OCI-LY7 (cell line): ENCODE measurements at regions not wholly inside any gene's neighbourhood (a gene's known extent, or its start where the extent isn't known, plus 50 kb on each side); places are given as distances from the start of the nearest gene placed in this dataset.

Source experiments
- BruUV-seq: library from RNA; stranded (reverse); fragments of 400-500 nt; replicated peaks from 2 replicates; lab custom pipeline; 2021; lab: Mats Ljungman, UMichigan
- CTCF ChIA-PET: fragments of 300-600 bp; sonication (Branson Sonifier 250); formaldehyde crosslinking; loops from one replicate; lab custom pipeline; 2022; ENCODE audit warnings: antibody characterized with exemption; ENCODE audit not compliant: unreplicated experiment; lab: Charles Lee
- POLR2A ChIA-PET: fragments of 300-600 bp; sonication (Branson Sonifier 250); formaldehyde crosslinking; loops from one replicate; lab custom pipeline; 2022; ENCODE audit warnings: antibody characterized with exemption; lab: Charles Lee
- DNase-seq: peaks from one replicate; pipeline ENCODE4 v3.0.0-alpha.2; 2015; ENCODE audit warnings: low spot score
- H2AFZ ChIP-seq: fragments of 200-600 bp; sonication (generic), shearing (Covaris generic); 2 replicates; pipeline ENCODE4 v1.6.1; 2014; ENCODE audit warnings: mild to moderate bottlenecking, antibody characterized with exemption, low read length, moderate library complexity
- H3K27ac ChIP-seq: fragments of 200-600 bp; sonication (generic); 2 replicates; pipeline ENCODE4 v1.5.1; 2014; ENCODE audit warnings: mixed run types, low read depth, mild to moderate bottlenecking, moderate library complexity, low read length, inconsistent platforms; ENCODE audit not compliant: poor library complexity, severe bottlenecking
- H3K36me3 ChIP-seq: fragments of 200-600 bp; sonication (generic); 2 replicates; pipeline ENCODE4 v1.6.1; 2014; ENCODE audit warnings: mild to moderate bottlenecking, antibody characterized with exemption, low read length, moderate library complexity, mixed read lengths; ENCODE audit not compliant: insufficient read depth
- H3K4me1 ChIP-seq: fragments of 200-600 bp; sonication (generic); 2 replicates; pipeline ENCODE4 v1.5.1; 2014; ENCODE audit warnings: mild to moderate bottlenecking, low read length; ENCODE audit not compliant: insufficient read depth, poor library complexity, severe bottlenecking
- H3K4me2 ChIP-seq: fragments of 200-600 bp; sonication (generic); 2 replicates; pipeline ENCODE4 v1.6.1; 2014; ENCODE audit warnings: mild to moderate bottlenecking, low read length
- H3K4me3 ChIP-seq: fragments of 200-600 bp; sonication (generic); 2 replicates; pipeline ENCODE4 v1.5.1; 2014; ENCODE audit warnings: mild to moderate bottlenecking, low read depth, low read length; ENCODE audit not compliant: poor library complexity, severe bottlenecking
- H3K79me2 ChIP-seq: fragments of 200-600 bp; sonication (generic); 2 replicates; pipeline ENCODE4 v1.6.1; 2016; ENCODE audit warnings: low read depth, mild to moderate bottlenecking, low read length, moderate library complexity, mixed read lengths; ENCODE audit not compliant: insufficient read depth
- H3K9me2 ChIP-seq: fragments of 200-600 bp; sonication (generic); 2 replicates; pipeline ENCODE4 v1.6.1; 2016; ENCODE audit warnings: mild to moderate bottlenecking, low read length, mixed read lengths; ENCODE audit not compliant: insufficient read depth
- H3K9me3 ChIP-seq: fragments of 200-600 bp; sonication (generic); 2 replicates; pipeline ENCODE4 v1.6.1; 2014; ENCODE audit warnings: mild to moderate bottlenecking, mixed run types, low read length, mixed read lengths
- H4K20me1 ChIP-seq: fragments of 200-600 bp; sonication (generic); 2 replicates; pipeline ENCODE4 v1.6.1; 2014; ENCODE audit warnings: mild to moderate bottlenecking, antibody characterized with exemption, low read length, moderate library complexity, mixed read lengths; ENCODE audit not compliant: insufficient read depth
- CTCF ChIP-seq: fragments of 200-600 bp; sonication (generic); conservative IDR thresholded peaks from 2 replicates; pipeline ENCODE4 v1.5.1; 2014; ENCODE audit warnings: mild to moderate bottlenecking, antibody characterized with exemption, low read length, moderate library complexity, mixed read lengths
- EZH2phosphoT487 ChIP-seq: fragments of 200-600 bp; sonication (generic); IDR thresholded peaks from 2 replicates; pipeline ENCODE4 v1.6.1; 2018; ENCODE audit warnings: low read depth, borderline replicate concordance, mild to moderate bottlenecking, mixed run types, antibody characterized with exemption, low read length, moderate library complexity, mixed read lengths
- intact Hi-C: fragments of 100-400 bp; cut with micrococcal nuclease; formaldehyde crosslinking; loops from one replicate; pipeline ENCODE4 v1.10.0; 2022; ENCODE audit not compliant: unreplicated experiment

GRCh38 chr7:35480806-35481205 lies 214.1 kb downstream of the HERPUD2 start:
- POLR2A ChIA-PET, result no interaction called here
- intact Hi-C loops, result no loop called here
- no TSS peak for BruUV-seq

GRCh38 chr7:35477609-35478008 lies 217.3 kb downstream of the HERPUD2 start:
- ChIA-PET CTCF (no interaction called here), POLR2A (interaction anchor here (1.2 kb wide), 1 partner anchor 10 kb away, joined by 3 read pairs; no protein-coding TSS in a partner anchor)
- no peak overlapping the region for H2AFZ ChIP-seq
- H3K36me3 ChIP-seq, result no peaks in the 10 kb centered on the region
- no peak overlapping the region for H3K4me3 ChIP-seq
- H3K9me3 ChIP-seq, result peaks cover 8% of the 10 kb centered on the region; the same call in 1 of the 2 replicates
- no peaks in the 10 kb centered on the region for H4K20me1 ChIP-seq
- no peaks in the 10 kb centered on the region for H3K9me2 ChIP-seq
- intact Hi-C loops, result no loop called here
- no peak overlapping the region for H3K4me2 ChIP-seq
- TF ChIP-seq CTCF (no peak), EZH2phosphoT487 (no peak)
- H3K27ac ChIP-seq, result no peak overlapping the region
- H3K4me1 ChIP-seq, result no peaks in the 10 kb centered on the region
- BruUV-seq, result no TSS peak
- DNase-seq, result no peak
- no peaks in the 10 kb centered on the region for H3K79me2 ChIP-seq

More at GRCh38 chr7:35480806-35481205, 214.1 kb downstream of the HERPUD2 start:
- Histone ChIP-seq H3K27ac (no peak overlapping the region), H4K20me1 (no peaks in the 10 kb centered on the region), H3K79me2 (no peaks in the 10 kb centered on the region), H2AFZ (no peak overlapping the region), H3K4me2 (no peak overlapping the region), H3K36me3 (no peaks in the 10 kb centered on the region), H3K4me1 (no peaks in the 10 kb centered on the region), H3K9me3 (peaks cover 8% of the 10 kb centered on the region; the same call in 1 of the 2 replicates), H3K9me2 (no peaks in the 10 kb centered on the region), H3K4me3 (no peak overlapping the region)
- CTCF ChIA-PET, result no interaction called here
- no peak for DNase-seq
- TF ChIP-seq CTCF (no peak), EZH2phosphoT487 (no peak)

GRCh38 chr7:35474100-35474499 lies 220.2 kb upstream of the TBX20 start:
- ChIA-PET POLR2A (no interaction called here), CTCF (no interaction called here)
- TF ChIP-seq CTCF, result no peak
- no peak for TF ChIP-seq EZH2phosphoT487
- no peak overlapping the region for H3K4me2 ChIP-seq
- no peaks in the 10 kb centered on the region for H3K4me1 ChIP-seq
- no peaks in the 10 kb centered on the region for H3K9me2 ChIP-seq
- no peak for DNase-seq
- H3K4me3 ChIP-seq, result no peak overlapping the region
- no peak overlapping the region for H3K27ac ChIP-seq
- no peaks in the 10 kb centered on the region for H4K20me1 ChIP-seq
- no peak overlapping the region for H2AFZ ChIP-seq
- H3K36me3 ChIP-seq, result no peaks in the 10 kb centered on the region
- H3K9me3 ChIP-seq, result peaks cover 8% of the 10 kb centered on the region; the same call in 1 of the 2 replicates
- intact Hi-C loops, result no loop called here
- no TSS peak for BruUV-seq
- H3K79me2 ChIP-seq, result no peaks in the 10 kb centered on the region
